NCI-H774 (cell line): ENCODE measurements at regions not wholly inside any gene's neighbourhood (a gene's known extent, or its start where the extent isn't known, plus 50 kb on each side); places are given as distances from the start of the nearest gene placed in this dataset.
A peak's percentile ranks its signal among the peaks of the same experiment; 100 is the strongest.

Source experiments
- DNase-seq: peaks from one replicate; lab custom pipeline; 2025; lab: John Stamatoyannopoulos, UW

DNA sequence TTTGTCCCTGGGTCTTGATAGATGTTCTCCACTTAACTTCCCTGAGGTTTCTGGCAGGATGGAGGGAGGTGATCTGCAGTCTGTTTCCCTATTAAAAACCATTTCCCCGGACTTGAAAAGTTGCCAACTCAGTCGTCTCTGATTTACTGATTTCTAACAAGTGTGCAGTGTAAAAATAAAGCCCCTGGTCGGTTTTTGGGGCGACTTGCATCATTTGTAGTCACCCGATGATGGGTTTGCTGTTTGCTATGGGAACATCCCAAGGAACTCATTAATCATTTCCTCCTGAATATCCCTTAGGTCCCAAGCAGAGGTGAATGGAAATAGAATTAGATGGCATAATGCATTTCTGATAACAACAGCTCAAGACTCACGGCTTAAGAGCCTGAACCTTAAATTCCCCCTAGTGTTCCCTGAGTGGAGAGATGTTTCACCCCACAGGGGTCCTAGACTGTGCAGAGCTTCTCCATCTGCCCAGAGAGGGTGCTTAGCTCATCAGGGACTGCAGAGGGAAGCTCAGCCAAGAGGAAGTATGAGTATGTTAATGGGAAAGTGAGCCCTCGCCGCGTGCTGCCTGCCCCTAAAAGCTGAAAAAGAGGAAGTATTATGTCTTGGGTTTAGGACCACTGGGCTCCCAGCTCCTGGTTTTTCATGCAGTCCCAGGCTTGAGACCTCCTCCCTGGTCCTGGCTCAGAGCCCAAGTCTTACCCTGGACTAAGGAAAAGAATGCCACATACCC lies 115.1 kb upstream of the DAP start:
- DNase-seq = no peak

DNA sequence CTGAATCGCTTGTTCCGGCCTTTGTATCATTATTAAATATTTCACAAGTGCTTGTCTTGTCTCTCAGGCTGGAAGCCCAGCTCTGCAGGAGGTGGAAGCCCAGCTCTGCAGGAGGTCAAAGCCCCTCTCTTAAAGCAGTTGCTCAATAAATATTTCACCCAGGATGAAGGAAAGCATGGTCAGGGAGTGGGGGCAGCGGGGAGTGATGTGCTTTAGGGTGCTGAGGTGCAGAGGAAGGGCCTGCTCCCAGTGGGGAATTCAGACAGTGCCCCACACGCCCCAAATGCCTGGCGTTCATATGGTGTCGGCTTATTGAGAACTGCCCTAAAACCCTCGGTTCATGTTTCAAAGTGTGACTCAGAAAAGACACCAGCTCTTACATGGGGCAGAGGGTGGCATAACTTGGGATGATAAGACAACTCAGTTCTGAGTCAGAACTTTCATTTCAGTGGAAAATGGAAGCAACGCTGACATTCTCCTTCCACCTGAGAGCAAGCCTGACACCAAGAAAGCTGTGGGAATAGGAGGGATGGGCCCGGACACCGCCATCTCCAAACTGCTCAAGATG lies 114.3 kb upstream of the DAP start:
- no peak for DNase-seq

DNA sequence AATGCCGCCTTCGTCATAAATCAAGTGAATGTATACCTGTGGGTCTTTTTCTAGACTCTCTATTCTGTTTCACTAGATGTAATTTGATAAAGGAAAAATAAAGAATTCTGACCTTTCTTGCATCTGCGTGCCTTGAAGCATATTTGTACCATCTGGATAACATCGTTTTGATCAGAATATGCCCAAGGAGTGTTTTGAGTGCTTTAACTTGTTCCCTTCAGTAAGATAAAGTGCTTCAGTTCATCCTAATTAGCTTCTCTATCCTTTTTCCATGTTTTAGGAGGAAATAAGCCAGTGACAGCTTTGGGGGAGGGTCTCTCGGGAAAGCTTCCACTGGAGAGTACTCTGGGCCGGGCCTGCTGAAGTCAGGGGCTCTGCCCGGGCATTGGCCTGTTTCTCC lies 113.5 kb upstream of the DAP start:
- no peak for DNase-seq

DNA sequence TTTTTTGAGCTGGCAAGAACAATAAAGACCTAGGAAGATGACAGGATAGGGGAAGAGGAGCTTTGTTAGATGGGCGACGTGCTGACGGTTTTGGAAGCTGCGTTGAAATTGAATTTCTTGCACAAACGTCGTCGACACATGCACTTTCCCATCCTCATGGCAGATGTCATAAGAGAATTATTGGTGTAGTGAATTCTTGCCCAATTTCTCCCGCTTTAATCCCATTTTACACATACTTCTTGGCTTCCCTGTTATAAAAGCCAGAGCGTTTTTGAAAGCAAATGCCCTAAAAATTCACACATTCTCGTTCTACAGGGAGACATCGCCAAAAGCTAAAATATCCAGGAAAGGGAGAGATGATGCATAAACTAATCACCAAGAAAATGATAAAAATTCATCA lies 109.8 kb upstream of the DAP start:
- DNase-seq = no peak

DNA sequence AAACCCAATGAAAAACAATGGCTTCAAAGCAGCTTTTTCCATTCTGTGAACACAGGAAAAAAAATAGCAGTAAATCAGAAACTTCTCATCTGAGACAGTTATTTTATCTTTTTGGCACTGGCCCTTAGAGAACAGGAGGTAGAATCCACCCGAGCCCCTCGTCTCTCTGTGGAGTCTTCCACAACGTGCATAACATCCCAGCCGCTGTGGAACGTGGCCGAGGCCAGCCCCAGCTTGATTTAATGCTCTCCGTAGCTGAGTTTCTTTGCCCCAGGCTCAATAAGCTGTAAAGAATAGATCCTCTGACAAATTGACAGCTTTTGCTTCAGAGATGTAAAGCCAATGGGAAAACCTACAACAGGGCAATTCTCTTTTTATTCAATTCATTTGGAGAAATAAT lies 107.9 kb upstream of the DAP start:
- DNase-seq = no peak

DNA sequence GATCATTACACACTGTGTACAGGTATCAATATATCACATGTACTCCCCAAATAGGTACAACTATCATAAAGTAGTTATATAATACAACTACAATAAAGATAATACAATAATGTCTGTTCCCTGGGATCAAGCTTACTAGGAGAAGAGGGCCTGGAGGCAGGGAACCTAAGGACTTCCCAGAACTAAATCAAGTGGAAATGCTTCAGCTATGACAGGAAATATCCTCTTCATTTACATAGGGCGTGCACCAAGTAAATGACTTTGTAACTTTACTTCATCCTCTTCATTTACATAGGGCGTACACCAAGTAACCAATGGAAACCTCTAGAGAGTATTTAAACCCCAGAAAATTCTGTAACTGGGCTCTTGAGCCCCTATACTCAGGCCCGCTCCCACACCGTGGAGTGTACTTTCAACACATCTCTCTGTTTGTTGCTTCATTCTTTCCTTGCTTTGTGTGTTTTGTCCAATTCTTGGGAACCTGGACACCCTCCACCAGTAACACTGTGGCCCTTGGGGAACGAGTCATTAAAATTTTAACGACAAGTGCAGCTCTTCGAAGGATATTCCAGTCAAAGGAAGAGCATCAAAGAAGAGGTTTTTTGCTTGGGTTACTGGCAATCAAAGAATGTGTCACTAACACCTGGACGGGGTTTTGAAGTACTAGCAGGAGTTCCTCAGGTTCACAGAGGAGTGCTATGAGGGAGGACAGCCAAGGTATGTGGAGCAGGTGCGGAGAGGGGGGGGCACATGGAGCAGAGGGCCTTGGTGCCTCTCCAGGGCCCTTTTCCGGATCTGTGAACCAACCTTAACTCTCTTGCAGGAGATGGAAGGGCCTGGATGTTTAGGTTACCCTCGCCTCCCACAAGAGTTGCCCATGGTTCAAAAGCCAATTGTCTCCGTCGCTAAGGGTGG lies 106.6 kb upstream of the DAP start:
- no peak for DNase-seq

DNA sequence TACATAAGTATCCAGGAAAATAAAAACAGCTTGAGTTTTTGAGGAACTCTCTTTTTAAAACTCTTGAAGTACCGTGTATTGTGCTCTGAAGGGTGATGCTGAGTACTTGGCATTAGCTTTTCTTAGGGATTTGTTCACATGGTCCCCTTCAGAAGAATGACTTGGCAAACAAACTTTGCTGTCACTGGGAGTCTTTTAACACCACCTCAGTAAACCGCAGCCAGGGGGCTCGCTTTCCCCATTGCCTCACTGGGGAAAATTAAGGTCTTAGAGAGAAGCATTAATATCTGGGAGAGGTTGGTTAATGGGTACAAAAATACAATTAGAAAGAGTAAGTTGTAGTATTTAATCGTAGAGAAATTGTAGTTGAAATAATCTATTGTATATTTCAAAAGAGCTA lies 105.9 kb upstream of the DAP start:
- DNase-seq = no peak

DNA sequence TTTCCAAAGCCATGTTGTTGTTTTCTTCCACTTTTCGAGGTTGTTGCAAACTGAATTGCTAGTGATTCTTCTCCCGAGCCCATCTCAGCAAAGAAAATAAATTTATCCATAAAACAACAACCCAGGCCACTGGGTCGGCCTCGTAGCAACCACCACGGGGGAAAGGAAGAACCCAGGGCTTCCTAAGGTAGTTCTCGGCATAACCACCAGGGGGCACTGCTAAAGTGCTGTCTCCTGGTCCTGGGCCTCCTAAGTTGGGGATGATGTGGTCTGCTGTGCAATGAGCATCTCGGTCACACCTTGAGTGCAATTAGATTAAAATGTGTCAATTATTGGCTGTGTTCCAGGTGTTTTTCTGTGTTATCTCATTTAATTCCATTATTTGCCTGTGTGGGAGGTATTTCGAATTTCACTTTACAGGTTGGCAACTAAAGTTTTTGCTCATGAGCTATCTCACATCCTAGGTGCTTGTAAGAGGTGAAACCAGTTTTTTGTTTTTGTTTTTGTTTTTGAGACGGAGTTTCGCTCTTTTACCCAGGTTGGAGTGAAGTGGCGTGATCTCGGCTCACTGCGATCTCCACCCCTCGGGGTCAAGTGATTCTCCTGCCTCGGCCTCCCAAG lies 102.8 kb upstream of the DAP start:
- peak; percentile 19 for DNase-seq

DNA sequence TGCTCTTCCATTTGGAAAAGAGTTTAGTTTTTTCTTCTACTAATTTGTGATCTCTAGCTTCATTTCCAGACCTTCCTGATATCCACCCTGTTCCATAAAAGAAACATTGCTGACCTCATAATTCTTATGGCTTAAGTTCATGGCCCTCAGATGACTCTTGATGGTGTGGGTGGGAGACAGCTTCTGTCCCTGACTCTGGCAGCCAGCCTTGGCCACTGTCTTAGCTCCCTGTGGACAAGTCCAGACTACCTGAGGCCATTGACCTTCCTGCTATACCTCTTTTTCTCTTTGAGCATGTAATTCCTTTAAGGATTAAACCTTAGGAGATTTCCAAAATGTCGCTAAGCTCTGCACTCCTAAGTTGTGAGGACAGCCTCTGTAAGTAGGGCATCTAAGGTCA lies 101.1 kb upstream of the DAP start:
- DNase-seq = no peak

DNA sequence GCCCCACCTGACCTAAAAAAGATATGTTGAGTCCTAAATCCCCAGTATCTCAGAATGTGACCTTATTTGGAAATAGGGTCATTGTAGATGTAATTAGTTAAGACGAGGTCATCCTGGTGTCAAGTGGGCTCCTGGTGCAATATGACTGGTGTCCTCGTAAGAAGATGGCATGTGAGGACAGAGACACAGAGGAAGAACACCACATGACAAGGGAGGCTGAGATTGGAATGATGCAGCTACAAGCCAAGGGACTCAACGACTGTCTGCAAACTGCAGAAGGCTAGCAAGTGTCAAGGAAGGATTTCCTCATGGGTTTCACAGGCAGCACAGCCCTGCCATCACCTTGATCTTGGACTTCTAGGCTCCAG lies 100.4 kb upstream of the DAP start:
- no peak for DNase-seq

DNA sequence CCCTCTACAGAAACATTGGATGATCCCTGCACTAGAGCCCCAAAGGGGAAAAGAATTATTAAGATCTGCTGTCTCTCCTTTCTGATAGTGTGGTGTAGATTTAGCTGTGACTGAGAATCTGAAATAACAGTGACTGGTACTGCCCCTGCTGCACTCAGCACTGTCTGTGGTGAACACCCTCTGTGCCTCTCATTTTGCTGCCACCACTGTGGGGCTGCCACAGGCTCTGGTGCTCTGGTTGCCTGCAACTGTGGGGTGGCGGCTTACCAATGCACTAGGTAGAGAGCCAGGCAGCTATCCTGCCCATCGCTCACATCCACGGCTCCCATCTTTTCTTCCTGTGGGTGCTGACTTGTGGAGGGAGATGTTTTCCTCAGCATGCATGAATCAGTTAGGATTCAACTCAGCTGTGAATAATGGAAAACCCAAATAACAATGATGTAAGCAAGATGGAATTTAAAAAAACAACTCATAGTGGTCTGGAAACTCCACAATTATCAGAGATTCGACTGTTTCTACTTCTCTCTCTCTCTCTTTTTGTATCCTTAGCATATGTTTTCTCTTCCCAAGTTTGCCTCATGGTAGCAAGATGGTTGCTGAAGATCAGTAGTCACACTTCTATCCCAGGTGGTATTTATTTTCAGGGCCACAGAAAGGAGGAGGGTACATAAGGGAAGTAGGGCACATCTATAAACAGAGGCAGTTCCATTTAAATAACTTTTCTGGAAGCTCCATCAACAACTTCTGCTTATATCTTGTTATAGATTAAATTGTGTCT lies 99.8 kb upstream of the DAP start:
- no peak for DNase-seq

DNA sequence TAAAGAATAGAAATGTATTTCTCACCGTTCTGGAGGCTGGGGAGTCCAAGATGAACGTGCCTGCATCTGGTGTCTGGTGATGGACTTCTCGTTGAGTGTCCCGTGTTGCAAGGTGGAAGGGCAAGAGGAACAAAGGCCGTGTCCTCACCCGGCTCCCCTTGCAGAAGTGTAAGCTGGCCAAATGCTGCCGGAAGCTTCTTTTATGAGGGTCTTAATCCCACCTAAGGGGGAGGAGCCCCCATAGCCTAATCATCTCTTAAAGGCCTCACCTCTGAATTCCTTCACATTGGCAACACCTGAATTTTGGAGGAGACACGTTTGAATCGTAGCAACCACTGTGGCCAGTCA lies 99.1 kb upstream of the DAP start:
- no peak for DNase-seq

DNA sequence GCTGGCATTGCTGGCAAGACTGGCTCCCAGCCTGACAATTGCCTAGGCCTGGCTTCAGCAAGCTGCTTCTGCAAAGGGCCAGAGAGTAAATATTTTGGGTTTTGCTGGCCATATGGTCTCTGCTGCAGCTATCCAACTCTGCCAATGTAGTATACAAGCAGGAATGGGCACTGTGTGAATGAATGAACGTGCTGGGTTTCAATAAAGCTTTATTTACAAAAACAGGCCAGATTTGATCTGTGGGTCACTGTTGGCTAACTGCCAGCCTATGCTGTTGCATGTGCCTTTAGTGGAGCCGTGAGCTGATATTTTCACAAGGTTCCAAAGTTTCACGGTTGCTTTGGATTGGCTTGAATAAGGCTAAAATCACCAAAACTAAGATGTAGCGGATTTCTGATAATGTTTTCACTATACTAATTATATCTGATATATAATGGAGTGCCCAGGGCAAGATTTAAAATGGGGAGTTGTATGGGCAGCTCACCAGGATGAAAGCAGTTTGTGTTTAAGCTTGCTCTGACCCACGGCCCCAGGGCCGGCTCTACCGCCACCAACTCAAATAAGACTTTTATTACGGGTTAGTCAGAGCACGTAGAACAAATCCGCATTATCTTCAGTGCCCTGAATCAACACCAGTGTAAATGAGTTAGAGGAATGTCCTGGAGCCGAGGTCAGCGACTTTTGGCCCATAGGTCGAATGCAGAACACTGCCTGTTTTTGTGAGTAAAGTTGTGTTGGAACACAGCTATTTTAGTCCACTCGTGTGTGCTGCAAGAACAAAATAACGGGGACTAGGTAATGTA lies 98.6 kb upstream of the DAP start:
- no peak for DNase-seq

DNA sequence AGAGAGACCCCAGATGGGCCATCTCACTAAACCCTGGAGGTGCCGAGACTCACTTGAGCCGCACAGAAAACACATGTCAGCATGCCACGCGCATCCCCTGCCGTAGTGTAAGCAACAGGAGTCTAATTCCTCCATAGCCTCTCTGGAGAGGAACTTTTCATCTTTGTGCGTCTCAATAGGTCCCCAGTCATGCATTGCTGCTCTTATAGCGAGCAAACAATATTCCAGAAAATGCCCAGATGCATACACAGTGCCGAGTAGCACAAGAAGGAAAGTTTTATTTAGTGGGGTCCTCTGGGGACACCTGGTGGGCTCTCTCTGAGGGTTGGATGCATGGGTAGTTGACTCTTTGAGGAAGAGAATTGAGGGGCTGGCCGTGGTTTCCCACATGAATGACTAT lies 97.9 kb upstream of the DAP start:
- no peak for DNase-seq

DNA sequence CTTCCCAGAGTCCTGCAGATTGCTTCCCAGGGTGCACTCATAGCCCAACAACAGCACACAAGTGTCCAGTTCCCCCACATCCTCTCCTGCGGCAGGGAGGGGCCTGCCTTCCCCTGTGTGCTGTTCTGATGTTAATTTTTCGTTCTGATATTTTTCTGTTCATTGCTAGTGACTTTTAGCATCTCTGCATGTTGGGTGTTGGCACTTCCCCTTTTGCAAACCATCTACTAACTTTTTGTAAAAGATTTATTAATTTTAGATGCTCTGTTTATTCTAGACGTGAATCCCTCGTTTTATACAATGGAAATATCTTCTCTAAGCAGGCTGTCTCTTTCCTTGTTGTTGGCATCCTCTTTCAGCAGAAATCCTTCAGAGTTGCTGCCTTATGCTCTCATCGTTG lies 97.3 kb upstream of the DAP start:
- DNase-seq = no peak

DNA sequence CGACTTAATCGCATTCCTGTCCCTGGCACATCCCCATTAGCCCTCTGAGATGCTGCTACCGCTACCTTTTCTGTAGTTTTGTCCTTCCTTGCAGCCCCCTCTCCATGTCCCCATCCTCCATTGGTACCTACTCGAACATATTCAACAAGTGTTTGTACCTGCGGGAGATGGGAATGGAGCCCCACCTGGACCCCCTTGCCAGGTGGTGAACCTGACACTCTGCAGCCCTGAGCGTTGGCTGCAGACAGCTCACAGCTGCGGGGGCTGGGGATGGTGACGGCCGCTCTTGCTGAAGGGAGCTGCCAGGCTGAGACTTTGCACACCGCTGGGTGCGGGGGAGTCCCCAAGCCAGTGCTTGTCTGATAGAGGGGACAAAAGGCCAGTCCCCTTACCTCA lies 96.3 kb upstream of the DAP start:
- no peak for DNase-seq

DNA sequence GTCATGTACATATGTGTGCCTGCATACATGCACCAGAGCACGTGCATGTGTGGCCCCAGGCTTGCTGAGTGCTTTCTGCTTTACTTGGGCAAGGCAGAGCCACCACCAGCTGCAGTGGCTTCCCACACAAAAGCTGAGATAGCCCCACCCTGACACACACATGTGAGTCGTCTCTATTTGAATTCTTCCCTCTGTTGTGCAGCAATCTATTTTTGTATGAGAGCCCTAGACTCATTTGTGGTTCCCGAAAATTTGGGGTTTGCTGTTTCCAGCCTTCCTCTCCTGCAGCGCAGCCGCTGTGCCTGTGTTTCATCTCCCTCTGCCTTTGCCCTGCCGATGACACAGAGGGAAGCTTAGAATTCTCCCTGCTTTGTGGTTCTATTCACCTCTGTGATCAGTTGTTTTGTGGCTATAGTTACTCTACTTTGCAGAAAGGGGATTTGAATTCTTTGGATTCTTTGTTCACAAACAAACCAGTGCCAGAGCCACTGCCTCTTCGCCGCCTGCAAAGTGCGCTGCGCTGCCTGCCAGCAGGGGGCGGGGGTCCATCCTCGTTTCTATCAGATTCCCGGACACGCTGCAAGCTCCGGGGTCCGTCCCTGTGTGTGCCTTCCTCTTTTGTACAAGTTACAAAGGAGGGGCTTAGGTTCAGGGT lies 95.8 kb upstream of the DAP start:
- no peak for DNase-seq

DNA sequence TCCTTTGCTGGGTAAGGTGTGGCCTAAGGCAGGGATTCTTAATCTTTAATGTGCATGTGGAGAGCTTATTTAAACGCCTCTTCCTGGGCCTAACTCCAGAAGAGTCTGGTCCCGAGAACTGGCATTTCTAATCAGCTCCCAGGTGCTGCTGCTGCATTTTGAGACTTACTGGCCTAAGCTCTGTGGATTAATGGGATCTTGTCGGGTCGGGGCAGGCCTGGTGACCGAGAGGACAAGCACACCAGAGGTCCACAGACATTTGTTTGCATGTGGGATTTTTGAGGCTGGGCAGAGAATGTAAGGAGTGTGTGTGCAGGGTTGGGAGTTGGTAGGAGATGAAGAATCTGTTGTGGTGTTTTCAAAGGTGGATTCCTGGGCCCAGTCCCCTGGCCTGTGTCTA lies 95.0 kb upstream of the DAP start:
- no peak for DNase-seq

DNA sequence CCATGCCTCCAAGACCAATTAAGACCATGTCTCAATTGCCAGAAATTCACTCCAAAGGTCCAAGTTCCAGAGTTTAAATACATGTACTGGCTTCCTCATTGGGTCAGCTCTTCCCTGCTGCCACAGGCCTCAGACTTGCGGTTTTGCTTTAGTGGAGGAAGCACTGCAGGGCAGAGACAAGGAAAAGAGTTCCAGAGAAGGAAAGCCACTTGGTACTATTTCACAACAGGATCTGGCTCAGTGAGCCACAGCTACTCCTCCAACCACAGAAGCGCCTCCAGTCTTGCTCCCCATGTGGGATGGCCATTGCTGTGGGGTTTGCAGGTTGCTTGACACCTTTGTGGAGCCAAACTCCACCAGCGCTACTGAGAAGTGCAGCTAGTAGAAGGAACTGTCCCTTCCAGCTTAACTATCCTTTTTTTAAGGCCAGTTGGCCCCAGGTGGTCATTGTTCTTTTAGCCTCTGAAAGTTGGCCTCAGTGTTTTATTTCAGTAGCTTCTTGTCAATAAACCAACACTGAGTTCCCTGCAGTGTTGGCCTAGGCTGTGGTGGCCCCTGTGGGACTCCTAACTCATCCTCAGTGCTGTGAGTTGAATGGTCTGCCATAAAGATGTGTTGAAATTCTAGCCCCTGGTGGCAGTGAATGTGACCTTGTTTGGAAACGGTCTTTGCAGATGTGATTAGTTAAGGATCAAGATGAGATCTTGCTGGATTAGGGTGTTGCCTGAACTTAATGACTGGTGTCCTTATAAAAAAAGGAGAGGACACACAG lies 93.7 kb upstream of the DAP start:
- no peak for DNase-seq

DNA sequence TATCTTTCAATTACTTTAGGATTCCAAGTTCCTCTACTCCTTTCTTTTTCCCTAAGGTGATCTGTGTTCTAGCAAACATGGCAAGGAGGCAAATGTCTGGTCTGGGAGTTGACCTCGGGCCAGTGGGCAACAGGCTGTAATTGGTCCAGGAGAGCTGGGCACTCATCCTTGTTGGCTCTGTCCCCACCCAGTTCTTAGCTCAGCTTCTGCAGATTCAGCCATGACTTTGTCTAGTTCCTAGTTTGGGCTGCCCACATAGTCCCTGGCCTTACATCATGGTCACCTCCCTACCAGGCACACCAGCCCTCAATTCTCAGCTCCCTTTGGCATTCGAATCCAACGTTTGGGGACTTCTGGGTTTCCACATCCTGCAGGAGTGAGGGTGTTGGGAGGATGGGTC lies 92.1 kb upstream of the DAP start:
- DNase-seq = no peak
